ENCODE measurements at regions not wholly inside any gene's neighbourhood (a gene's known extent, or its start where the extent isn't known, plus 50 kb on each side); places are given as distances from the start of the nearest gene placed in this dataset.

- H3K36me3 ChIP-seq (ENCODE audit: control insufficient read depth in 2 of 3, insufficient read depth in 3 of 3, low read length in 3 of 3): no peaks in the 10 kb centered on the region
- no peak overlapping the region for H3K9ac ChIP-seq (ENCODE audit: low read length in 3 of 3)
- peaks cover 0 to 4% (median 0%) of the 10 kb centered on the region in 3 donors for H3K9me3 ChIP-seq (ENCODE audit: control insufficient read depth in 2 of 3, insufficient read depth in 1 of 3, low read length in 3 of 3)
- no peaks in the 10 kb centered on the region for H3K27me3 ChIP-seq (ENCODE audit: control insufficient read depth, insufficient read depth, low read length)
- FAIRE-seq (no peak), DNase-seq (no peak)
- no peak overlapping the region for H3K4me3 ChIP-seq (ENCODE audit: low read length in 3 of 3)
- no peak overlapping the region for H3K27ac ChIP-seq (ENCODE audit: low read depth in 2 of 2, low read length in 2 of 2)
- intact Hi-C loops (cut with DNase I): no loop called here
- H3K4me1 ChIP-seq (ENCODE audit: control insufficient read depth in 2 of 3, insufficient read depth in 2 of 3, low read depth in 1 of 3, low read length in 3 of 3): no peaks in the 10 kb centered on the region
- no peak for TF ChIP-seq CTCF (IDR thresholded peaks at IDR 0.05; ENCODE audit: borderline replicate concordance, extremely low read depth, insufficient read depth)
These were observed 186.7 kb upstream of the RBMS1 start for GRCh38 chr2:160680294-160680693.

GRCh38 chr2:160680974-160681373 is 187.4 kb upstream of the RBMS1 start:
- Histone ChIP-seq H3K27ac (ENCODE audit: low read depth in 2 of 2, low read length in 2 of 2) (no peak overlapping the region), H3K27me3 (ENCODE audit: control insufficient read depth, insufficient read depth, low read length) (no peaks in the 10 kb centered on the region)
- FAIRE-seq: no peak

GRCh38 chr2:160683206-160683605 is 189.6 kb upstream of the RBMS1 start:
- Histone ChIP-seq H3K9ac (ENCODE audit: low read length in 3 of 3) (no peak overlapping the region), H3K4me3 (ENCODE audit: low read length in 3 of 3) (no peak overlapping the region), H3K9me3 (ENCODE audit: control insufficient read depth in 2 of 3, insufficient read depth in 1 of 3, low read length in 3 of 3) (peaks cover 0 to 3% (median 0%) of the 10 kb centered on the region in 3 donors), H3K36me3 (ENCODE audit: control insufficient read depth in 2 of 3, insufficient read depth in 3 of 3, low read length in 3 of 3) (no peaks in the 10 kb centered on the region), H3K27ac (ENCODE audit: low read depth in 2 of 2, low read length in 2 of 2) (no peak overlapping the region), H3K4me1 (ENCODE audit: control insufficient read depth in 2 of 3, insufficient read depth in 2 of 3, low read depth in 1 of 3, low read length in 3 of 3) (no peaks in the 10 kb centered on the region), H3K27me3 (ENCODE audit: control insufficient read depth, insufficient read depth, low read length) (no peaks in the 10 kb centered on the region)
- FAIRE-seq: no peak
- intact Hi-C loops (cut with DNase I): no loop called here
- no peak for DNase-seq
- no peak for TF ChIP-seq CTCF (IDR thresholded peaks at IDR 0.05; ENCODE audit: borderline replicate concordance, extremely low read depth, insufficient read depth)

More at GRCh38 chr2:160680974-160681373, 187.4 kb upstream of the RBMS1 start:
- Histone ChIP-seq H3K9me3 (ENCODE audit: control insufficient read depth in 2 of 3, insufficient read depth in 1 of 3, low read length in 3 of 3) (peaks cover 0 to 3% (median 0%) of the 10 kb centered on the region in 3 donors), H3K4me3 (ENCODE audit: low read length in 3 of 3) (no peak overlapping the region), H3K4me1 (ENCODE audit: control insufficient read depth in 2 of 3, insufficient read depth in 2 of 3, low read depth in 1 of 3, low read length in 3 of 3) (no peaks in the 10 kb centered on the region), H3K36me3 (ENCODE audit: control insufficient read depth in 2 of 3, insufficient read depth in 3 of 3, low read length in 3 of 3) (no peaks in the 10 kb centered on the region), H3K9ac (ENCODE audit: low read length in 3 of 3) (no peak overlapping the region)
- intact Hi-C loops (cut with DNase I): no loop called here
- TF ChIP-seq CTCF (IDR thresholded peaks at IDR 0.05; ENCODE audit: borderline replicate concordance, extremely low read depth, insufficient read depth): no peak
- no peak for DNase-seq

- no peak for TF ChIP-seq CTCF (IDR thresholded peaks at IDR 0.05; ENCODE audit: borderline replicate concordance, extremely low read depth, insufficient read depth)
- DNase-seq: no peak
- Histone ChIP-seq H3K27ac (ENCODE audit: low read depth in 2 of 2, low read length in 2 of 2) (no peak overlapping the region), H3K4me1 (ENCODE audit: control insufficient read depth in 2 of 3, insufficient read depth in 2 of 3, low read depth in 1 of 3, low read length in 3 of 3) (no peaks in the 10 kb centered on the region), H3K36me3 (ENCODE audit: control insufficient read depth in 2 of 3, insufficient read depth in 3 of 3, low read length in 3 of 3) (no peaks in the 10 kb centered on the region), H3K27me3 (ENCODE audit: control insufficient read depth, insufficient read depth, low read length) (no peaks in the 10 kb centered on the region), H3K9ac (ENCODE audit: low read length in 3 of 3) (no peak overlapping the region), H3K9me3 (ENCODE audit: control insufficient read depth in 2 of 3, insufficient read depth in 1 of 3, low read length in 3 of 3) (no peaks in the 10 kb centered on the region), H3K4me3 (ENCODE audit: low read length in 3 of 3) (no peak overlapping the region)
- intact Hi-C loops (cut with DNase I): no loop called here
- no peak for FAIRE-seq
These were observed 194.0 kb upstream of the RBMS1 start for GRCh38 chr2:160687629-160688028.
